Fibroblast of pulmonary artery (primary cell): ENCODE measurements at regions not wholly inside any gene's neighbourhood (a gene's known extent, or its start where the extent isn't known, plus 50 kb on each side); places are given as distances from the start of the nearest gene placed in this dataset.

Source experiments
- DNase-seq: peaks from one replicate; pipeline ENCODE4 v3.0.0-alpha.2; 2010; ENCODE audit warnings: low read depth
- H3K4me3 ChIP-seq: replicated peaks from 2 replicates; pipeline ENCODE4 v1.5.1; 2011; ENCODE audit warnings: low read depth, mild to moderate bottlenecking, control low read depth, low read length, moderate library complexity
- TF ChIP-seq, protein P1 (sequence below): IDR thresholded peaks from 2 replicates; pipeline ENCODE4 v1.5.1; 2011; ENCODE audit warnings: mild to moderate bottlenecking, control low read depth, low read length, inconsistent platforms; ENCODE audit errors: missing control alignments

GRCh38 chr4:44563496-44563895 is 87.9 kb downstream of the YIPF7 start:
- peak; percentile 25 for DNase-seq
- TF ChIP-seq, protein P1, sequence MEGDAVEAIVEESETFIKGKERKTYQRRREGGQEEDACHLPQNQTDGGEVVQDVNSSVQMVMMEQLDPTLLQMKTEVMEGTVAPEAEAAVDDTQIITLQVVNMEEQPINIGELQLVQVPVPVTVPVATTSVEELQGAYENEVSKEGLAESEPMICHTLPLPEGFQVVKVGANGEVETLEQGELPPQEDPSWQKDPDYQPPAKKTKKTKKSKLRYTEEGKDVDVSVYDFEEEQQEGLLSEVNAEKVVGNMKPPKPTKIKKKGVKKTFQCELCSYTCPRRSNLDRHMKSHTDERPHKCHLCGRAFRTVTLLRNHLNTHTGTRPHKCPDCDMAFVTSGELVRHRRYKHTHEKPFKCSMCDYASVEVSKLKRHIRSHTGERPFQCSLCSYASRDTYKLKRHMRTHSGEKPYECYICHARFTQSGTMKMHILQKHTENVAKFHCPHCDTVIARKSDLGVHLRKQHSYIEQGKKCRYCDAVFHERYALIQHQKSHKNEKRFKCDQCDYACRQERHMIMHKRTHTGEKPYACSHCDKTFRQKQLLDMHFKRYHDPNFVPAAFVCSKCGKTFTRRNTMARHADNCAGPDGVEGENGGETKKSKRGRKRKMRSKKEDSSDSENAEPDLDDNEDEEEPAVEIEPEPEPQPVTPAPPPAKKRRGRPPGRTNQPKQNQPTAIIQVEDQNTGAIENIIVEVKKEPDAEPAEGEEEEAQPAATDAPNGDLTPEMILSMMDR: no peak
- no peak overlapping the region for H3K4me3 ChIP-seq

DNA sequence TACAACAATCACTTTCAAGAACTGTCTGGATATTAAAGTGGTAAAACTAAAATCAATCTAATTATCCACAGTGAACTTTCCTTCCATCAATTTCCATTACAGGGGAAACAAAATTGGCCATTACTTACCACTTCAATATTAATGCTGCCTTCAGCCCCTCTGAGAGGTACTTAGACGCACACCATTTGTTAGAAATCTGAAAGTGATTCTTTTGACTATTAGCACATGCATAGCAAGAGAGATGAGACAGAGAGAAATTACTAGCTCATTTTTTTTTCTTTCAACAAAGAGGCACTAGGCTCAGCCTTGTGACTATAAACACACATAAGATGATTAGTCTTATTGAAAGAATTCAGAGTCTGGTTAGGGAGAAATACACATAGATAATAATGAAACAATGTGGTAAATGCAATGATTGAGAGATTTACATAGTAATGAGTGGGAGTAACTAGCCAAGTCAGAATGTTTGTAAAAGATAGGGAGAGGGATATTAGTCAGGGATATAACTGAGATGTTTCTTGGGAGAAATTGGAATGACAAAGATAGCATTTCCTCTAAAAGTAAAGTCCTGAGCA is 93.3 kb downstream of the YIPF7 start:
- DNase-seq: peak; percentile 30
- TF ChIP-seq, protein P1: no peak
- no peak overlapping the region for H3K4me3 ChIP-seq

- no peak for DNase-seq
- TF ChIP-seq, protein P1: no peak
- no peak overlapping the region for H3K4me3 ChIP-seq
Observed at GRCh38 chr4:44554768-44555167, 96.7 kb downstream of the YIPF7 start.

DNA sequence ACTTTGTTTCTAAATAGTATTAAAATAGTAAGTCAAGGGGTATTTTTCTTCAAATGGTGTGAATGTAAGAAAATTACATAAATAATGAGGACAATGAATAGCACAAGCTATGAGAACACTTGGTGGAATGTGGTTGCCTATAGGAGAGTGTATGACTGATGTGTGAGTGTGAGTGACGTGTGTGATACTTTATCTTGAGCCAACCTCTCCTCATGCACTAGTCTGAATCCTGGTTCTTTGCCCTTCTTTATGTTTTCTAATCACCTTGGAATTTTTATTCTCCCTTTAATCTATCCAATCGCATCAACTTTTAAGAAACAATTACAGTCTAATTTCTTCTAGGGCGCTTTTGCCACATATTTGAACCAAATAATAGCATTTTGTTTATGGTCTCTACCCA is 98.2 kb downstream of the YIPF7 start:
- DNase-seq: no peak
- no peak overlapping the region for H3K4me3 ChIP-seq
- TF ChIP-seq, protein P1: no peak

- TF ChIP-seq, protein P1: no peak
- no peak overlapping the region for H3K4me3 ChIP-seq
- DNase-seq: no peak
Observed at GRCh38 chr4:44545781-44546180, 97.2 kb upstream of the KCTD8 start.

GRCh38 chr4:44544158-44544557 is 95.5 kb upstream of the KCTD8 start:
- TF ChIP-seq, protein P1: no peak
- DNase-seq: peak; percentile 18
- no peak overlapping the region for H3K4me3 ChIP-seq

- TF ChIP-seq, protein P1: no peak
- no peak for DNase-seq
- H3K4me3 ChIP-seq: no peak overlapping the region
Observed at GRCh38 chr4:44538534-44538933, 89.9 kb upstream of the KCTD8 start.
